ENCODE measurements at regions not wholly inside any gene's neighbourhood (a gene's known extent, or its start where the extent isn't known, plus 50 kb on each side); places are given as distances from the start of the nearest gene placed in this dataset.
"Not testable (repeated sequence)": the region's sequence is repeated elsewhere in the genome, so short reads cannot be mapped to it uniquely, and the experiment has no call there.

GRCh38 chr12:9543341-9543740 lies 64.4 kb downstream of the KLRB1 start:
- H3K4me3 ChIP-seq; intact Hi-C loops (cut with DNase I; ENCODE audit: low total_unique reads); H3K27ac ChIP-seq; H3K4me1 ChIP-seq; H3K27me3 ChIP-seq; H3K36me3 ChIP-seq; DNase-seq; H3K9me3 ChIP-seq: not testable (repeated sequence)
- WGBS, 5 donors = 80 to 100% (median 96%) methylated on average over 4 of the region's 5 CpGs; no CpG with 5 or more reads in 2 of the 5 donors

DNA sequence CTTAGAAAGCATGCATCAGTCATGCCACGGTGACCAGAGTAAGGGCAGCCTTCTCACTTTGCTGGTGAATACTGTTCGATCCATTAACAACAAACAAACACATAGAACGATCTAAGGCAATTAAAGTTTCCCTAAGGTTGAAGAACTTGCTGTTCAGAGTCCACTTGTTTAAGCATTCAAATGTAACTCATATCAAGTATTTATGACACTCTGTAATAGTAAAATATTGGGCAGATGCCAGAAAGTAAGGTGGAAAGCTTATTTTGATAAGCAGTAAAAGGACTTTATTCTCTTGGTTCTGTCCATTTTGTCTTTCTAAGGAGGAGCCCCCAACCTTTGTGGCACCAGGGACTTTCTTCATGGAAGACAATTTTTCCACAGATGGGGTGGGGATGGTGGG lies 64.9 kb downstream of the KLRB1 start:
- WGBS, 5 donors = 69 to 91% (median 85%) methylated on average over 2 to 3 of the region's 3 CpGs; no CpG with 5 or more reads in 2 of the 5 donors
- H3K4me1 ChIP-seq; DNase-seq; H3K27me3 ChIP-seq; intact Hi-C loops (cut with DNase I; ENCODE audit: low total_unique reads); H3K4me3 ChIP-seq; H3K9me3 ChIP-seq; H3K27ac ChIP-seq; H3K36me3 ChIP-seq: not testable (repeated sequence)

DNA sequence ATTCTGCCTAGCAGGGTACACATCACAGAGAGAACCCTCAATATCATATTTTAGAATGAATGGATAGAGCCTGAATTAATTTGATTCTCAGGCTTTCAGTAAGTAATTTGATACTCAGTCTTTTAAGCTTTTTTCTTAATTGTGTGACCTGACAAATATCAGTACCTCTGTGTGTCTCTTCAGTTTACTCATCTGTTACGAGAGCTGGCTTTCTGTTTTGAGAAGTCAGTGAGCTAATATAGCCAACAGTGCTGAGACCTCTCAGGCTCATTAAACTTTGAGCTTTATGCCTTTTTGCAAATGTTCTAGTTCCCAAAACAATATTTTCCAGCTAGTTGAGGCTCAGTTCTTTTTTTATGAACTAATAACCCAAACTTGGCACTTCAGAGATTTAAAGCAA lies 91.8 kb downstream of the KLRB1 start:
- H3K4me3 ChIP-seq; H3K27ac ChIP-seq; H3K4me1 ChIP-seq; H3K9me3 ChIP-seq; DNase-seq; H3K36me3 ChIP-seq; H3K27me3 ChIP-seq; intact Hi-C loops (cut with DNase I; ENCODE audit: low total_unique reads): not testable (repeated sequence)
- WGBS, 5 donors = 88 to 92% (median 90%) methylated on average over 1 of the region's 1 CpG; no CpG with 5 or more reads in 2 of the 5 donors

GRCh38 chr12:9512695-9513094 lies 95.0 kb downstream of the KLRB1 start:
- H3K27ac ChIP-seq; intact Hi-C loops (cut with DNase I; ENCODE audit: low total_unique reads); H3K9me3 ChIP-seq; H3K4me1 ChIP-seq; H3K27me3 ChIP-seq; DNase-seq; H3K36me3 ChIP-seq; H3K4me3 ChIP-seq: not testable (repeated sequence)
- WGBS, 5 donors = 61 to 95% (median 88%) methylated on average over 3 to 5 of the region's 5 CpGs; no CpG with 5 or more reads in 1 of the 5 donors

- H3K4me3 ChIP-seq; H3K27me3 ChIP-seq; H3K9me3 ChIP-seq; DNase-seq; intact Hi-C loops (cut with DNase I; ENCODE audit: low total_unique reads); H3K36me3 ChIP-seq; H3K27ac ChIP-seq; H3K4me1 ChIP-seq: not testable (repeated sequence)
- WGBS, 5 donors = 87 to 97% (median 93%) methylated on average over 1 of the region's 1 CpG; no CpG with 5 or more reads in 2 of the 5 donors
These were observed 97.2 kb downstream of the KLRB1 start for GRCh38 chr12:9510392-9511011.

DNA sequence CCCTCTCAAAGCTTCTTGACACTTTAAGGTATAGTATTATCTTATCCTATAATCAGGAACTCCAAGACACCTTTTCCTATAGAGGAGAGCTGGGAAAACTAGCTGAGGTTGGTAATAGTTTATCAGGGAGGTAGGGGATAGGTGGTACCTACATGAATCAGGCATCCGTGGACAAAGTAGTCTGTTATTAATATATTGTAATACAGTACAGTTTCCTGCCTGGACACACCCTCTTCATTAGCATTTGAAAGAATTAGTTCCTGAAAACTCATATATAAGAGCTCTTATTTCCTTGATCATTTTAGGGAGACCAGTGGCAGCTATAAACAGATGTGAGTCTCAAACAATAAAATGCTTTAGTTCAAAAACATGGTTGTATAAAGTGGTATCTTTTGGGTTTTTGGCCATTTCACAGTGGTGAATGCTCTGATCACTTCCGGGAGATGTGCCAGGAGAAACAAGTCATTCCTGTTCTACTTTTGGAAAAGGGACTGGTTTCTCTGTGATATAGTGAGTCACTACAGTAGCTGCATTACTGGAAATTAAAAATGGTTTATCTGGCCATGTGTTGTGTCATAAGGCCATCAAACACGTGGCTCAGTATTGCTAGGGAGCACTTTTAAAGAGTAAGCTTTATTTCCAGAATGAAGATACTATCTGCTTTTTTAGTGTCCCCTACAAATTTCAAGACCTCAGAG lies 98.1 kb downstream of the KLRB1 start:
- no peak overlapping the region for H3K4me3 ChIP-seq
- no peak for DNase-seq
- H3K9me3 ChIP-seq = no peaks in the 10 kb centered on the region
- H3K4me1 ChIP-seq = no peaks in the 10 kb centered on the region
- intact Hi-C loops (cut with DNase I; ENCODE audit: low total_unique reads) = no loop called here
- no peaks in the 10 kb centered on the region for H3K27me3 ChIP-seq
- WGBS, 5 donors = 21 to 33% (median 31%) methylated on average over 3 of the region's 3 CpGs; no CpG with 5 or more reads in 2 of the 5 donors
- TF ChIP-seq POLR2AphosphoS5 (IDR thresholded peaks at IDR 0.05) (no peak), EP300 (IDR thresholded peaks at IDR 0.05) (no peak), POLR2A (IDR thresholded peaks at IDR 0.05) (no peak)
- TF ChIP-seq, protein P1, sequence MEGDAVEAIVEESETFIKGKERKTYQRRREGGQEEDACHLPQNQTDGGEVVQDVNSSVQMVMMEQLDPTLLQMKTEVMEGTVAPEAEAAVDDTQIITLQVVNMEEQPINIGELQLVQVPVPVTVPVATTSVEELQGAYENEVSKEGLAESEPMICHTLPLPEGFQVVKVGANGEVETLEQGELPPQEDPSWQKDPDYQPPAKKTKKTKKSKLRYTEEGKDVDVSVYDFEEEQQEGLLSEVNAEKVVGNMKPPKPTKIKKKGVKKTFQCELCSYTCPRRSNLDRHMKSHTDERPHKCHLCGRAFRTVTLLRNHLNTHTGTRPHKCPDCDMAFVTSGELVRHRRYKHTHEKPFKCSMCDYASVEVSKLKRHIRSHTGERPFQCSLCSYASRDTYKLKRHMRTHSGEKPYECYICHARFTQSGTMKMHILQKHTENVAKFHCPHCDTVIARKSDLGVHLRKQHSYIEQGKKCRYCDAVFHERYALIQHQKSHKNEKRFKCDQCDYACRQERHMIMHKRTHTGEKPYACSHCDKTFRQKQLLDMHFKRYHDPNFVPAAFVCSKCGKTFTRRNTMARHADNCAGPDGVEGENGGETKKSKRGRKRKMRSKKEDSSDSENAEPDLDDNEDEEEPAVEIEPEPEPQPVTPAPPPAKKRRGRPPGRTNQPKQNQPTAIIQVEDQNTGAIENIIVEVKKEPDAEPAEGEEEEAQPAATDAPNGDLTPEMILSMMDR (IDR thresholded peaks at IDR 0.05) = no peak
- no peak overlapping the region for H3K27ac ChIP-seq
- no peaks in the 10 kb centered on the region for H3K36me3 ChIP-seq

DNA sequence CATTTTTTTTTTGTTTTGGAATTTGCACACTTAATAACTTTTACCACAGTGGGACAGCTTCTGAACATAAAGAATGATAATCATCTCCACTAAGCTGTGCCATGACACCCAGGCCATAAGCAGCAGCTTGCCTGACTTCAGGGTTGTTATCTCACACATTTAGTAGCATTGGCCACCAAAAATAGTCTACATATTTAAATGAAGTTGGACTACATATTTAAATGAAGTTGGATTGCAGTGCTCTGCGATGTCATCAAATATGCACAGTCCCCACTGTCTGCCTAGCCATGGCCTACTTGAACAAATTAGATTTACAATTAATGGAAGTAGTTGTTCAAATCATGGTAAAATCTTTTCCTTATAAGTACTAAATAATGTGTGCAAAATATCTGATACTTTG lies 101.0 kb downstream of the KLRB1 start:
- 95 to 100% (median 97%) methylated on average over 1 of the region's 1 CpG; no CpG with 5 or more reads in 2 of the 5 donors for WGBS, 5 donors
- TF ChIP-seq POLR2AphosphoS5 (IDR thresholded peaks at IDR 0.05) (no peak), POLR2A (IDR thresholded peaks at IDR 0.05) (no peak), EP300 (IDR thresholded peaks at IDR 0.05) (no peak)
- TF ChIP-seq, protein P1 (IDR thresholded peaks at IDR 0.05) = no peak
- no peaks in the 10 kb centered on the region for H3K9me3 ChIP-seq
- no peak overlapping the region for H3K27ac ChIP-seq
- intact Hi-C loops (cut with DNase I; ENCODE audit: low total_unique reads) = no loop called here
- DNase-seq = no peak
- no peaks in the 10 kb centered on the region for H3K36me3 ChIP-seq
- no peak overlapping the region for H3K4me3 ChIP-seq
- H3K4me1 ChIP-seq = no peaks in the 10 kb centered on the region
- H3K27me3 ChIP-seq = no peaks in the 10 kb centered on the region

GRCh38 chr12:9503384-9503783 lies 104.3 kb downstream of the KLRB1 start:
- H3K27me3 ChIP-seq; H3K4me1 ChIP-seq; DNase-seq; H3K27ac ChIP-seq; H3K36me3 ChIP-seq; intact Hi-C loops (cut with DNase I; ENCODE audit: low total_unique reads); H3K9me3 ChIP-seq; H3K4me3 ChIP-seq: not testable (repeated sequence)
- WGBS, 5 donors = 78 to 84% (median 83%) methylated on average over 2 of the region's 2 CpGs; no CpG with 5 or more reads in 2 of the 5 donors

GRCh38 chr12:9502845-9503244 lies 104.9 kb downstream of the KLRB1 start:
- H3K4me3 ChIP-seq; H3K4me1 ChIP-seq; H3K36me3 ChIP-seq; H3K9me3 ChIP-seq; H3K27me3 ChIP-seq; DNase-seq; H3K27ac ChIP-seq; intact Hi-C loops (cut with DNase I; ENCODE audit: low total_unique reads): not testable (repeated sequence)
- WGBS, 5 donors = 85 to 94% (median 90%) methylated on average over 1 of the region's 1 CpG; no CpG with 5 or more reads in 2 of the 5 donors
